T-cell (primary cell): ENCODE measurements at regions not wholly inside any gene's neighbourhood (a gene's known extent, or its start where the extent isn't known, plus 50 kb on each side); places are given as distances from the start of the nearest gene placed in this dataset.

Experiments
- ATAC-seq, 4 experiments: fragments of 200-7000 bp in 3 of 4; fragments of 150-1000 bp in 1 of 4; cut with Tn5 transposase; replicated peaks in 1 of 4; 1 replicate in 3 of 4; 2 replicates in 1 of 4; pipeline ENCODE4 v1.10.0; 2021; ENCODE audit warnings: moderate library complexity in 3 of 4, mild to moderate bottlenecking in 2 of 4, moderate number of reproducible peaks in 1 of 4
- CTCF ChIA-PET, 2 donors: fragments of 300-600 bp; sonication (Branson Sonifier 250); formaldehyde crosslinking; loops; one replicate each; lab custom pipeline; 2022; ENCODE audit warnings: antibody characterized with exemption in 2 of 2; lab: Charles Lee
- POLR2A ChIA-PET, 2 donors: fragments of 300-600 bp; sonication (Branson Sonifier 250); formaldehyde crosslinking; loops; one replicate each; lab custom pipeline; 2022; ENCODE audit warnings: antibody characterized with exemption in 2 of 2; lab: Charles Lee
- DNase-seq, 35 experiments: peaks; one replicate each; pipeline versions ENCODE4 v3.0.0 to v3.0.0-alpha.2; 2013 to 2023
- H3K27ac ChIP-seq: one replicate; pipeline ENCODE4 v1.5.1; 2013; ENCODE audit warnings: low read length
- H3K27me3 ChIP-seq, 2 experiments: replicated peaks in 1 of 2; 1 replicate in 1 of 2; 2 replicates in 1 of 2; pipeline versions ENCODE4 v1.6.1 to v1.7.0; 2013; ENCODE audit warnings: low read length in 1 of 2, mixed read lengths in 1 of 2; ENCODE audit not compliant: control insufficient read depth in 2 of 2, insufficient read depth in 2 of 2; ENCODE audit errors: extremely low read depth in 1 of 2
- H3K36me3 ChIP-seq, 2 donors: 1 replicate in 1 of 2; 2 replicates in 1 of 2; pipeline versions ENCODE4 v1.6.1 to v1.7.0; 2013; ENCODE audit warnings: low read length in 1 of 2; ENCODE audit not compliant: control insufficient read depth in 2 of 2, insufficient read depth in 1 of 2; ENCODE audit errors: extremely low read depth in 1 of 2
- H3K4me1 ChIP-seq, 2 experiments: 1 replicate in 1 of 2; 2 replicates in 1 of 2; pipeline versions ENCODE4 v1.6.1 to v1.7.0; 2013; ENCODE audit warnings: low read length in 2 of 2, mixed read lengths in 1 of 2; ENCODE audit not compliant: insufficient read depth in 2 of 2, control insufficient read depth in 1 of 2; ENCODE audit errors: extremely low read depth in 1 of 2
- H3K4me3 ChIP-seq, 2 donors: 1 replicate in 1 of 2; 2 replicates in 1 of 2; pipeline versions ENCODE4 v1.5.1 to v1.7.0; 2013; ENCODE audit warnings: mild to moderate bottlenecking in 2 of 2, low read length in 1 of 2, moderate library complexity in 1 of 2; ENCODE audit not compliant: control insufficient read depth in 1 of 2; ENCODE audit errors: extremely low read depth in 1 of 2
- H3K9me3 ChIP-seq: 2 replicates; pipeline ENCODE4 v1.7.0; 2013
- H3K27ac Mint-ChIP-seq, 2 donors: one replicate each; pipeline ENCODE4 v1.8.0; 2020 to 2021; ENCODE audit warnings: mild to moderate bottlenecking in 2 of 2, mixed read lengths in 2 of 2
- H3K27me3 Mint-ChIP-seq, 2 donors: one replicate each; pipeline ENCODE4 v1.8.0; 2021 to 2022; ENCODE audit warnings: mixed read lengths in 2 of 2
- H3K36me3 Mint-ChIP-seq: one replicate; pipeline ENCODE4 v1.8.0; 2021; ENCODE audit warnings: mixed read lengths
- H3K4me1 Mint-ChIP-seq, 3 donors: one replicate each; pipeline ENCODE4 v1.8.0; 2020 to 2022; ENCODE audit warnings: mixed read lengths in 3 of 3, mild to moderate bottlenecking in 1 of 3
- H3K4me3 Mint-ChIP-seq, 3 donors: one replicate each; pipeline ENCODE4 v1.8.0; 2020 to 2022; ENCODE audit warnings: mild to moderate bottlenecking in 3 of 3, mixed read lengths in 3 of 3, moderate library complexity in 3 of 3
- H3K9me3 Mint-ChIP-seq, 3 donors: one replicate each; pipeline ENCODE4 v1.8.0; 2020 to 2022; ENCODE audit warnings: mixed read lengths in 3 of 3
- WGBS: methylation state at CpG from one replicate; pipeline ENCODE4 v1.1.5; 2013; ENCODE audit warnings: missing lambda C conversion rate; ENCODE audit not compliant: insufficient coverage; 5-methylcytosine and 5-hydroxymethylcytosine counted together

GRCh38 chr2:21591926-21592325 lies 468.2 kb downstream of the TDRD15 start:
- H3K27ac Mint-ChIP-seq: no peak overlapping the region
- no peaks in the 10 kb centered on the region for H3K27me3 Mint-ChIP-seq
- CTCF ChIA-PET: no interaction called here
- no peaks in the 10 kb centered on the region for H3K36me3 Mint-ChIP-seq
- ATAC-seq: no peak
- no peaks in the 10 kb centered on the region for H3K9me3 ChIP-seq
- DNase-seq: no peak
- no peak overlapping the region for H3K27ac ChIP-seq
- no peak overlapping the region for H3K4me3 Mint-ChIP-seq
- peaks cover 7 to 13% (median 12%) of the 10 kb centered on the region in 3 donors for H3K9me3 Mint-ChIP-seq
- no peaks in the 10 kb centered on the region for H3K4me1 ChIP-seq
- H3K4me1 Mint-ChIP-seq: no peaks in the 10 kb centered on the region
- H3K27me3 ChIP-seq: no peaks in the 10 kb centered on the region
- H3K4me3 ChIP-seq: no peak overlapping the region
- no peaks in the 10 kb centered on the region for H3K36me3 ChIP-seq
- POLR2A ChIA-PET: no interaction called here
- no CpG with 5 or more reads among the region's 1 CpG for WGBS

GRCh38 chr2:21599417-21599816 lies 475.6 kb downstream of the TDRD15 start:
- no peaks in the 10 kb centered on the region for H3K4me1 Mint-ChIP-seq
- no peak for ATAC-seq
- H3K4me3 Mint-ChIP-seq: no peak overlapping the region
- no peak overlapping the region for H3K27ac ChIP-seq
- H3K4me3 ChIP-seq: no peak overlapping the region
- no peaks in the 10 kb centered on the region for H3K9me3 ChIP-seq
- no peaks in the 10 kb centered on the region for H3K4me1 ChIP-seq
- H3K36me3 Mint-ChIP-seq: no peaks in the 10 kb centered on the region
- ChIA-PET CTCF (no interaction called here), POLR2A (no interaction called here)
- H3K9me3 Mint-ChIP-seq: peaks cover 8 to 12% (median 12%) of the 10 kb centered on the region in 3 donors
- DNase-seq: no peak
- no peak overlapping the region for H3K27ac Mint-ChIP-seq
- H3K36me3 ChIP-seq: no peaks in the 10 kb centered on the region
- WGBS: no CpG with 5 or more reads among the region's 1 CpG
- no peaks in the 10 kb centered on the region for H3K27me3 ChIP-seq
- H3K27me3 Mint-ChIP-seq: no peaks in the 10 kb centered on the region

DNA sequence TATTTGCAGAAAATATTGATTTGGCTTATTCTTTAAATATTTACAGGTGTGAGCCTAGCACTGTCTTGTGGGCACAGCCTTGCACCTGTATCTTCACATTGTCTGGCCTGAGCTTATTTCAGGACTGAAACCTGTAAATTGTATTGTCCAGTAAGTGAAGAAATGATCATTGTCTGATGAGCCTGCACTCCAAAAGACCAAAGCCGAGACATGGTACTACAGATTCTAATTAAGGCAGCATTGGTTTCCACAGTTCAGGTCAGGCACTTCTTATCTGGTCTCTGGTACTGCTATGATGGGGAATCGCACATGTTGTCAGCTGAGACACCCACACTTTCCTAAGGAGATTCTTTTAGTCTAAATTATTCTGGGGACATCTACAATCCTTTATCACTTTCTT lies 479.0 kb downstream of the TDRD15 start:
- Mint-ChIP-seq H3K36me3 (no peaks in the 10 kb centered on the region), H3K4me1 (no peaks in the 10 kb centered on the region), H3K27me3 (no peaks in the 10 kb centered on the region), H3K27ac (no peak overlapping the region), H3K4me3 (no peak overlapping the region), H3K9me3 (peaks cover 4 to 15% (median 7%) of the 10 kb centered on the region in 3 donors)
- H3K27ac ChIP-seq: no peak overlapping the region
- no peaks in the 10 kb centered on the region for H3K36me3 ChIP-seq
- no peak overlapping the region for H3K4me3 ChIP-seq
- CTCF ChIA-PET: no interaction called here
- no peaks in the 10 kb centered on the region for H3K9me3 ChIP-seq
- POLR2A ChIA-PET: no interaction called here
- WGBS: 86% methylated on average over 1 of the region's 2 CpGs
- no peaks in the 10 kb centered on the region for H3K4me1 ChIP-seq
- DNase-seq (no peak), ATAC-seq (no peak)
- no peaks in the 10 kb centered on the region for H3K27me3 ChIP-seq

DNA sequence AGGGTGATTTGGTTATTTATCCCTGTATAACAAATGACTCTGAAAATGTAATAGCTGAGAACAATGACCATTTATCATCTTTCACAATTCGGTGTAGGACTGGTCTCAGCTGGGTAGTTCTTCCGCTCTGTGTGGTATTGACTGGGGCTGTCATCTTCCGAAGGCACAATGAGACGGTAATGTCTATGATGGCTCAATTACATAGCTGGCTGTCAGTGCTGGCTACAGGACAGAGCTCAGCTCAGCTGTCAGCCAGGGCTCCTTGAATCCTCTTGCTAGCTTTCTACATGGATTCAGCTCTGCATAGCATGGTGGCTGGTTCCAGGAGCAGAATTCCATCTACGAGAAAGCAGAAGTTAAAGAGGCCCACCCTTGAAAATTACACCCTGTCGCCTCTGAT lies 483.8 kb downstream of the TDRD15 start:
- no peak overlapping the region for H3K27ac Mint-ChIP-seq
- H3K4me1 Mint-ChIP-seq: no peaks in the 10 kb centered on the region
- no peak overlapping the region for H3K4me3 Mint-ChIP-seq
- H3K36me3 Mint-ChIP-seq: no peaks in the 10 kb centered on the region
- DNase-seq (no peak), ATAC-seq (no peak)
- no peaks in the 10 kb centered on the region for H3K4me1 ChIP-seq
- no peak overlapping the region for H3K27ac ChIP-seq
- no peaks in the 10 kb centered on the region for H3K9me3 ChIP-seq
- no peaks in the 10 kb centered on the region for H3K27me3 ChIP-seq
- H3K9me3 Mint-ChIP-seq: peaks cover 11 to 18% (median 12%) of the 10 kb centered on the region in 3 donors
- CTCF ChIA-PET: no interaction called here
- H3K27me3 Mint-ChIP-seq: no peaks in the 10 kb centered on the region
- H3K36me3 ChIP-seq: no peaks in the 10 kb centered on the region
- POLR2A ChIA-PET: no interaction called here
- H3K4me3 ChIP-seq: no peak overlapping the region
- WGBS: 93% methylated on average over 4 of the region's 6 CpGs

DNA sequence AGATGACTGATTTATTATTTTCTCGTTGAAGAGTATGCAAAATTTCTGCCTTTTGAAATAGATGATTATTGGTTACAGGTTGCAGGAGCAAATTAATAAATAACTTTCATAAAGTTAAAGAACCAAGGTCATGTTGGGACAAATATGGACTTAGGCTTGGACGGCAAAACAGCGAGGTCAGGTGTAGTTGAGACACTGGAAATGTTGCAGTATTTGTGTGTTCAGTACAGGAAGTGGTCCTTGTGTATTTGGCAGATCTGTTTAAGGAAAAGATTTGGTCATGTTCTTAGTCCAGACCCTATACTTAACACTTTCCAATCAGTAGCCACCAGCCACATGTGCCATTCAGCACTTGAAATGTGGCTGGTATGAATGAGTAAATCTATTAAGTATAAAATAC lies 486.5 kb downstream of the TDRD15 start:
- CTCF ChIA-PET: no interaction called here
- POLR2A ChIA-PET: no interaction called here
- H3K4me3 Mint-ChIP-seq: no peak overlapping the region
- no peaks in the 10 kb centered on the region for H3K4me1 Mint-ChIP-seq
- DNase-seq: no peak
- Histone ChIP-seq H3K27ac (no peak overlapping the region), H3K4me1 (no peaks in the 10 kb centered on the region), H3K9me3 (no peaks in the 10 kb centered on the region), H3K4me3 (no peak overlapping the region), H3K27me3 (no peaks in the 10 kb centered on the region), H3K36me3 (no peaks in the 10 kb centered on the region)
- no peaks in the 10 kb centered on the region for H3K36me3 Mint-ChIP-seq
- ATAC-seq: no peak
- no peak overlapping the region for H3K27ac Mint-ChIP-seq
- no CpG with 5 or more reads among the region's 3 CpGs for WGBS
- peaks cover 8 to 32% (median 23%) of the 10 kb centered on the region in 3 donors for H3K9me3 Mint-ChIP-seq
- H3K27me3 Mint-ChIP-seq: no peaks in the 10 kb centered on the region

DNA sequence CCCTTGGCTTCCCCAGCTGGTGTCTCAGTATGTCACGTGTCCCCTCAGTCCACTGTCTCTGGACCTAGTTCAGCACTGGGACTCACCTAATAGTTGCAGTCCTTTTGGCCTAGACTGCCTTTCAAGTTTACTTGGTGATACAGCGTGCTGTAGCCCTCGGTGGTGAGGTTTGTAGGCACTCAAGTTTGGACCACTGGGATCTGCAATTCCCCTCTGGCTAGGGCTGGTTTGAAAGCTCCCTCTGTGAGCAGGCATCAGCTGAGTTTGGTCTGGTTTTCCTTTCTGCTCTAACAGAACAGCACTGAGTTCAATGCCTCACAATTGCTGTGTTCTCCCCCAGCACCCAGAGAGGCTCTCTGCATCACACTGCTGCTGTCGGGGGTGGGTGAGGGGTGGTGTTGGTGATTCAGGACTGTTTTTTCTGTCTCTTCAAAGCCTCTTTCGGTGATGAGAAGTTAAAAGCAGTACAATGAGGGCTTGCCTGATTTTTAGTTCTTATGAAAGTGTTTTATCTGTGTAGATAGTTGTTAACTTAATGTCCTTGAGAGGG lies 494.2 kb downstream of the TDRD15 start:
- WGBS: 60% methylated on average over 5 of the region's 5 CpGs
- no peak for DNase-seq
- no peaks in the 10 kb centered on the region for H3K4me1 Mint-ChIP-seq
- ATAC-seq: no peak
- Histone ChIP-seq H3K4me1 (no peaks in the 10 kb centered on the region), H3K9me3 (no peaks in the 10 kb centered on the region), H3K4me3 (no peak overlapping the region), H3K36me3 (no peaks in the 10 kb centered on the region), H3K27ac (no peak overlapping the region), H3K27me3 (no peaks in the 10 kb centered on the region)
- no peak overlapping the region for H3K4me3 Mint-ChIP-seq
- no peaks in the 10 kb centered on the region for H3K27me3 Mint-ChIP-seq
- H3K9me3 Mint-ChIP-seq: peaks cover 0 to 40% (median 4%) of the 10 kb centered on the region in 3 donors
- no peak overlapping the region for H3K27ac Mint-ChIP-seq
- no peaks in the 10 kb centered on the region for H3K36me3 Mint-ChIP-seq
- ChIA-PET CTCF (no interaction called here), POLR2A (no interaction called here)

- CTCF ChIA-PET: no interaction called here
- WGBS: 90% methylated on average over 4 of the region's 5 CpGs
- Histone ChIP-seq H3K36me3 (no peaks in the 10 kb centered on the region), H3K4me1 (no peaks in the 10 kb centered on the region), H3K27me3 (no peaks in the 10 kb centered on the region), H3K4me3 (no peak overlapping the region), H3K9me3 (peaks cover 2% of the 10 kb centered on the region), H3K27ac (no peak overlapping the region)
- no peaks in the 10 kb centered on the region for H3K4me1 Mint-ChIP-seq
- DNase-seq (no peak), ATAC-seq (no peak)
- no peak overlapping the region for H3K4me3 Mint-ChIP-seq
- POLR2A ChIA-PET: no interaction called here
- peaks cover 0 to 20% (median 3%) of the 10 kb centered on the region in 3 donors for H3K9me3 Mint-ChIP-seq
- no peaks in the 10 kb centered on the region for H3K27me3 Mint-ChIP-seq
- no peaks in the 10 kb centered on the region for H3K36me3 Mint-ChIP-seq
- no peak overlapping the region for H3K27ac Mint-ChIP-seq
Observed at GRCh38 chr2:21620771-21621170, 497.0 kb downstream of the TDRD15 start.
